HG03342 (cell line): ENCODE measurements at regions not wholly inside any gene's neighbourhood (a gene's known extent, or its start where the extent isn't known, plus 50 kb on each side); places are given as distances from the start of the nearest gene placed in this dataset.

Experiments used
- ATAC-seq: cut with Tn5 transposase; IDR thresholded peaks from one replicate; pipeline ENCODE4 v1.9.1; 2021; ENCODE audit warnings: mild to moderate bottlenecking, moderate library complexity; ENCODE audit not compliant: unreplicated experiment

- ATAC-seq: no peak
Observed at GRCh38 chr2:160940271-160940670, 220.0 kb upstream of the TANK start.

- ATAC-seq: peak; percentile 81
Observed at GRCh38 chr2:160940699-160941098, 219.5 kb upstream of the TANK start.

GRCh38 chr2:160941290-160941846, 218.9 kb upstream of the TANK start:
- no peak for ATAC-seq

GRCh38 chr2:160942476-160943142, 217.6 kb upstream of the TANK start:
- no peak for ATAC-seq

GRCh38 chr2:160943414-160943813, 216.8 kb upstream of the TANK start:
- ATAC-seq: no peak

- no peak for ATAC-seq
Observed at GRCh38 chr2:160952464-160953254, 207.6 kb upstream of the TANK start.

GRCh38 chr2:160955578-160955977, 204.7 kb upstream of the TANK start:
- ATAC-seq: no peak

GRCh38 chr2:160956243-160956802, 203.9 kb upstream of the TANK start:
- ATAC-seq: no peak

- no peak for ATAC-seq
Observed at GRCh38 chr2:160963957-160964356, 196.3 kb upstream of the TANK start.

GRCh38 chr2:160967523-160967922, 192.7 kb upstream of the TANK start:
- no peak for ATAC-seq

GRCh38 chr2:160968183-160968582, 192.0 kb upstream of the TANK start:
- no peak for ATAC-seq

- no peak for ATAC-seq
Observed at GRCh38 chr2:160970052-160970965, 189.9 kb upstream of the TANK start.

GRCh38 chr2:160973991-160974390, 186.2 kb upstream of the TANK start:
- ATAC-seq: no peak

- ATAC-seq: no peak
Observed at GRCh38 chr2:160974803-160975202, 185.4 kb upstream of the TANK start.

GRCh38 chr2:160976797-160977196, 183.4 kb upstream of the TANK start:
- no peak for ATAC-seq

GRCh38 chr2:160977376-160977775, 182.9 kb upstream of the TANK start:
- ATAC-seq: no peak

GRCh38 chr2:160977854-160978253, 182.4 kb upstream of the TANK start:
- no peak for ATAC-seq

GRCh38 chr2:160984426-160985077, 175.7 kb upstream of the TANK start:
- no peak for ATAC-seq

- ATAC-seq: no peak
Observed at GRCh38 chr2:160989778-160990177, 170.4 kb upstream of the TANK start.

- ATAC-seq: no peak
Observed at GRCh38 chr2:160993654-160994061, 166.6 kb upstream of the TANK start.
